ENCODE measurements at regions not wholly inside any gene's neighbourhood (a gene's known extent, or its start where the extent isn't known, plus 50 kb on each side); places are given as distances from the start of the nearest gene placed in this dataset.

- H3K9me3 ChIP-seq (ENCODE audit: low read length) = no peaks in the 10 kb centered on the region
- no peak overlapping the region for H3K4me2 ChIP-seq (ENCODE audit: low read length)
- no peaks in the 10 kb centered on the region for H3K9me2 ChIP-seq (ENCODE audit: low read depth, low read length)
- H3K79me2 ChIP-seq (ENCODE audit: insufficient read depth, low read length) = no peaks in the 10 kb centered on the region
- no peaks in the 10 kb centered on the region for H4K20me1 ChIP-seq (ENCODE audit: insufficient read depth, low read length)
- no peak overlapping the region for H2AFZ ChIP-seq (ENCODE audit: low read length)
- peaks cover 4% of the 10 kb centered on the region for H3K4me1 ChIP-seq (ENCODE audit: insufficient read depth, low read length, severe bottlenecking)
- no peak overlapping the region for H3K27ac ChIP-seq (ENCODE audit: low read depth, low read length, poor library complexity, severe bottlenecking)
- TF ChIP-seq EZH2 (IDR thresholded peaks at IDR 0.05; ENCODE audit: borderline replicate concordance, low read length) = no peak
- TF ChIP-seq CTCF (IDR thresholded peaks at IDR 0.05; ENCODE audit: low read length) = no peak
- H3K27me3 ChIP-seq (ENCODE audit: insufficient read depth, low read length) = no peaks in the 10 kb centered on the region
- no peak overlapping the region for H3K4me3 ChIP-seq (ENCODE audit: low read depth, low read length, poor library complexity, severe bottlenecking)
- no peaks in the 10 kb centered on the region for H3F3A ChIP-seq (ENCODE audit: insufficient read depth, low read length)
- H3K9ac ChIP-seq (ENCODE audit: low read length) = no peak overlapping the region
- no peaks in the 10 kb centered on the region for H3K36me3 ChIP-seq (ENCODE audit: insufficient read depth, low read length)
Measured at GRCh38 chr14:71229875-71230274, 322.6 kb downstream of the PCNX1 start.

- H3K36me3 ChIP-seq (ENCODE audit: insufficient read depth, low read length) = no peaks in the 10 kb centered on the region
- H4K20me1 ChIP-seq (ENCODE audit: insufficient read depth, low read length) = no peaks in the 10 kb centered on the region
- no peaks in the 10 kb centered on the region for H3F3A ChIP-seq (ENCODE audit: insufficient read depth, low read length)
- no peaks in the 10 kb centered on the region for H3K79me2 ChIP-seq (ENCODE audit: insufficient read depth, low read length)
- H2AFZ ChIP-seq (ENCODE audit: low read length) = no peak overlapping the region
- H3K9me2 ChIP-seq (ENCODE audit: low read depth, low read length) = no peaks in the 10 kb centered on the region
- no peak overlapping the region for H3K9ac ChIP-seq (ENCODE audit: low read length)
- H3K27me3 ChIP-seq (ENCODE audit: insufficient read depth, low read length) = no peaks in the 10 kb centered on the region
- H3K4me2 ChIP-seq (ENCODE audit: low read length) = no peak overlapping the region
- TF ChIP-seq EZH2 (IDR thresholded peaks at IDR 0.05; ENCODE audit: borderline replicate concordance, low read length) (no peak), CTCF (IDR thresholded peaks at IDR 0.05; ENCODE audit: low read length) (no peak)
- H3K9me3 ChIP-seq (ENCODE audit: low read length) = no peaks in the 10 kb centered on the region
- no peak overlapping the region for H3K27ac ChIP-seq (ENCODE audit: low read depth, low read length, poor library complexity, severe bottlenecking)
- H3K4me3 ChIP-seq (ENCODE audit: low read depth, low read length, poor library complexity, severe bottlenecking) = no peak overlapping the region
- peaks cover 4% of the 10 kb centered on the region for H3K4me1 ChIP-seq (ENCODE audit: insufficient read depth, low read length, severe bottlenecking)
Measured at GRCh38 chr14:71230897-71231296, 323.6 kb downstream of the PCNX1 start.

- Histone ChIP-seq H3K27ac (ENCODE audit: low read depth, low read length, poor library complexity, severe bottlenecking) (no peak overlapping the region), H3K4me2 (ENCODE audit: low read length) (no peak overlapping the region; the same call in 1 of the 2 replicates), H3K9me2 (ENCODE audit: low read depth, low read length) (no peaks in the 10 kb centered on the region), H2AFZ (ENCODE audit: low read length) (no peak overlapping the region; the same call in 1 of the 2 replicates), H3K4me1 (ENCODE audit: insufficient read depth, low read length, severe bottlenecking) (peaks cover 4% of the 10 kb centered on the region), H3F3A (ENCODE audit: insufficient read depth, low read length) (no peaks in the 10 kb centered on the region), H3K9me3 (ENCODE audit: low read length) (no peaks in the 10 kb centered on the region), H4K20me1 (ENCODE audit: insufficient read depth, low read length) (no peaks in the 10 kb centered on the region), H3K27me3 (ENCODE audit: insufficient read depth, low read length) (no peaks in the 10 kb centered on the region), H3K9ac (ENCODE audit: low read length) (no peak overlapping the region), H3K36me3 (ENCODE audit: insufficient read depth, low read length) (no peaks in the 10 kb centered on the region), H3K79me2 (ENCODE audit: insufficient read depth, low read length) (no peaks in the 10 kb centered on the region), H3K4me3 (ENCODE audit: low read depth, low read length, poor library complexity, severe bottlenecking) (no peak overlapping the region)
- TF ChIP-seq CTCF (IDR thresholded peaks at IDR 0.05; ENCODE audit: low read length) (no peak), EZH2 (IDR thresholded peaks at IDR 0.05; ENCODE audit: borderline replicate concordance, low read length) (no peak)
Measured at GRCh38 chr14:71231521-71232393, 324.5 kb downstream of the PCNX1 start.

All from OCI-LY1 (cell line).